GM23248 (cell line): ENCODE measurements at regions not wholly inside any gene's neighbourhood (a gene's known extent, or its start where the extent isn't known, plus 50 kb on each side); places are given as distances from the start of the nearest gene placed in this dataset.

Experiments
- DNase-seq: peaks from one replicate; pipeline ENCODE4 v3.0.0-alpha.2; 2015
- H2AFZ ChIP-seq: fragments of 200-600 bp; sonication (generic); 2 replicates; pipeline ENCODE4 v1.6.1; 2016; ENCODE audit warnings: antibody characterized with exemption
- H3F3A ChIP-seq: fragments of 200-600 bp; sonication (generic); 2 replicates; pipeline ENCODE4 v1.6.1; 2016; ENCODE audit warnings: mild to moderate bottlenecking, antibody characterized with exemption, mixed run types; ENCODE audit not compliant: insufficient read depth
- H3K27ac ChIP-seq: fragments of 200-600 bp; sonication (generic); 2 replicates; pipeline ENCODE4 v1.5.1; 2016; ENCODE audit warnings: mild to moderate bottlenecking
- H3K27me3 ChIP-seq: fragments of 200-600 bp; sonication (generic); replicated peaks from 2 replicates; pipeline ENCODE4 v1.6.1; 2016; ENCODE audit warnings: mild to moderate bottlenecking; ENCODE audit not compliant: insufficient read depth
- H3K36me3 ChIP-seq: fragments of 200-600 bp; sonication (generic); 2 replicates; pipeline ENCODE4 v1.6.1; 2016; ENCODE audit warnings: low read depth, mild to moderate bottlenecking
- H3K4me1 ChIP-seq: fragments of 200-600 bp; sonication (generic); 2 replicates; pipeline ENCODE4 v1.6.1; 2016; ENCODE audit warnings: mild to moderate bottlenecking; ENCODE audit not compliant: insufficient read depth
- H3K4me2 ChIP-seq: fragments of 200-600 bp; sonication (generic); one replicate; pipeline ENCODE4 v1.6.1; 2016; ENCODE audit warnings: mild to moderate bottlenecking; ENCODE audit not compliant: unreplicated experiment
- H3K4me3 ChIP-seq: fragments of 200-600 bp; sonication (generic); 2 replicates; pipeline ENCODE4 v1.5.1; 2016; ENCODE audit warnings: mild to moderate bottlenecking
- H3K79me2 ChIP-seq: fragments of 200-600 bp; sonication (generic); 2 replicates; pipeline ENCODE4 v1.6.1; 2016; ENCODE audit warnings: mild to moderate bottlenecking; ENCODE audit not compliant: insufficient read depth
- H3K9ac ChIP-seq: fragments of 200-600 bp; sonication (generic); 2 replicates; pipeline ENCODE4 v1.6.1; 2016; ENCODE audit warnings: mild to moderate bottlenecking
- H3K9me2 ChIP-seq: fragments of 200-600 bp; sonication (generic); 2 replicates; pipeline ENCODE4 v1.6.1; 2016; ENCODE audit warnings: mixed run types, mild to moderate bottlenecking, moderate library complexity; ENCODE audit not compliant: insufficient read depth
- H3K9me3 ChIP-seq: fragments of 200-600 bp; sonication (generic); one replicate; pipeline ENCODE4 v1.6.1; 2017; ENCODE audit warnings: low read depth
- H4K20me1 ChIP-seq: fragments of 200-600 bp; sonication (generic); 2 replicates; pipeline ENCODE4 v1.6.0; 2016; ENCODE audit not compliant: insufficient read depth
- EZH2 ChIP-seq: fragments of 200-600 bp; sonication (generic); IDR thresholded peaks from 2 replicates; pipeline ENCODE4 v1.6.1; 2018; ENCODE audit warnings: antibody characterized with exemption, mild to moderate bottlenecking; ENCODE audit not compliant: insufficient read depth, poor library complexity, severe bottlenecking
- EZH2phosphoT487 ChIP-seq: fragments of 200-600 bp; sonication (generic); IDR thresholded peaks from 2 replicates; pipeline ENCODE4 v1.6.1; 2018; ENCODE audit warnings: antibody characterized with exemption, moderate library complexity, mild to moderate bottlenecking, low read depth; ENCODE audit not compliant: insufficient read depth
- WGBS, 2 experiments: methylation state at CpG; one replicate each; pipeline ENCODE4 v1.1.6; 2015 to 2017; ENCODE audit warnings: low lambda C conversion rate in 2 of 2, low coverage in 1 of 2; ENCODE audit errors: missing lambda C conversion rate in 2 of 2; 5-methylcytosine and 5-hydroxymethylcytosine counted together
- in situ Hi-C: fragments of 300-500 bp; cut with MboI; formaldehyde crosslinking; loops from 2 replicates; pipeline ENCODE4 v1.15.0; 2020

GRCh38 chr5:74433896-74434829 lies 206.4 kb downstream of the ENC1 start:
- Histone ChIP-seq H3K27ac (no peak overlapping the region), H3K4me1 (peaks cover 11% of the 10 kb centered on the region), H3K9me3 (no peaks in the 10 kb centered on the region), H3F3A (no peaks in the 10 kb centered on the region), H3K4me2 (peak overlapping the region; percentile 71), H3K4me3 (peak overlapping the region; percentile 43), H3K27me3 (no peaks in the 10 kb centered on the region), H3K36me3 (no peaks in the 10 kb centered on the region), H3K9ac (0 out of 2 replicates have a peak overlapping the region, but pooled peaks have one; percentile 0), H4K20me1 (no peaks in the 10 kb centered on the region), H3K79me2 (no peaks in the 10 kb centered on the region), H3K9me2 (no peaks in the 10 kb centered on the region), H2AFZ (peak overlapping the region; percentile 60)
- 27 to 29% methylated on average over 9 of the region's 9 CpGs for WGBS, 2 experiments
- DNase-seq, result peak; percentile 51
- in situ Hi-C loops, result no loop called here
- TF ChIP-seq EZH2 (no peak), EZH2phosphoT487 (no peak)

- Histone ChIP-seq H3K4me3 (peak overlapping the region; percentile 43), H3K9me2 (no peaks in the 10 kb centered on the region), H3K9me3 (no peaks in the 10 kb centered on the region), H2AFZ (peak overlapping the region; percentile 60), H3K36me3 (no peaks in the 10 kb centered on the region), H3K4me1 (peaks cover 11% of the 10 kb centered on the region), H3K27me3 (no peaks in the 10 kb centered on the region), H3K9ac (0 out of 2 replicates have a peak overlapping the region, but pooled peaks have one; percentile 0), H3K79me2 (no peaks in the 10 kb centered on the region), H4K20me1 (no peaks in the 10 kb centered on the region), H3K27ac (no peak overlapping the region), H3K4me2 (peak overlapping the region; percentile 71), H3F3A (no peaks in the 10 kb centered on the region)
- WGBS, 2 experiments, result 58 to 59% methylated on average over 7 of the region's 7 CpGs
- in situ Hi-C loops, result no loop called here
- TF ChIP-seq EZH2phosphoT487 (no peak), EZH2 (no peak)
- DNase-seq, result peak; percentile 45
Observed at GRCh38 chr5:74433255-74433895, 207.2 kb downstream of the ENC1 start.

- Histone ChIP-seq H2AFZ (no peak overlapping the region), H3K27ac (no peak overlapping the region), H3K9me2 (no peaks in the 10 kb centered on the region), H4K20me1 (no peaks in the 10 kb centered on the region), H3K36me3 (no peaks in the 10 kb centered on the region), H3K9ac (no peak overlapping the region), H3K4me3 (no peak overlapping the region), H3K4me2 (no peak overlapping the region), H3K9me3 (no peaks in the 10 kb centered on the region), H3K4me1 (peaks cover 11% of the 10 kb centered on the region), H3K79me2 (no peaks in the 10 kb centered on the region), H3K27me3 (no peaks in the 10 kb centered on the region), H3F3A (no peaks in the 10 kb centered on the region)
- DNase-seq, result no peak
- WGBS, 2 experiments, result 94 to 98% methylated on average over 4 of the region's 4 CpGs
- in situ Hi-C loops, result no loop called here
- no peak for TF ChIP-seq EZH2
- TF ChIP-seq EZH2phosphoT487, result no peak
Observed at GRCh38 chr5:74432721-74433120, 207.8 kb downstream of the ENC1 start.

- Histone ChIP-seq H4K20me1 (no peaks in the 10 kb centered on the region), H3F3A (no peaks in the 10 kb centered on the region), H2AFZ (no peak overlapping the region), H3K9me2 (no peaks in the 10 kb centered on the region), H3K27me3 (no peaks in the 10 kb centered on the region), H3K9me3 (no peaks in the 10 kb centered on the region), H3K27ac (no peak overlapping the region), H3K4me2 (no peak overlapping the region), H3K79me2 (no peaks in the 10 kb centered on the region), H3K9ac (no peak overlapping the region), H3K36me3 (no peaks in the 10 kb centered on the region), H3K4me3 (no peak overlapping the region), H3K4me1 (peaks cover 11% of the 10 kb centered on the region)
- in situ Hi-C loops, result no loop called here
- no peak for DNase-seq
- 51 to 54% methylated on average over 7 of the region's 7 CpGs for WGBS, 2 experiments
- TF ChIP-seq EZH2 (no peak), EZH2phosphoT487 (no peak)
Observed at GRCh38 chr5:74432216-74432615, 208.3 kb downstream of the ENC1 start.
